Pancreas (tissue), 10 donors: ENCODE measurements at regions not wholly inside any gene's neighbourhood (a gene's known extent, or its start where the extent isn't known, plus 50 kb on each side); places are given as distances from the start of the nearest gene placed in this dataset.
"Not testable (repeated sequence)": the region's sequence is repeated elsewhere in the genome, so short reads cannot be mapped to it uniquely, and the experiment has no call there.

ENCODE experiments used
- ATAC-seq, 4 donors: fragments of 200-7000 bp; cut with Tn5 transposase; one replicate each; pipeline versions ENCODE4 v1.8.0 to v1.9.1; 2020; ENCODE audit warnings: mild to moderate bottlenecking in 4 of 4, moderate library complexity in 4 of 4
- DNase-seq, 6 donors: peaks; one replicate each; pipeline ENCODE4 v3.0.0-alpha.2; 2020
- FAIRE-seq: peaks from 2 replicates; lab custom pipeline; 2012; peaks lifted over from hg19 to GRCh38; lab: Jason Lieb, UNC
- H3K27ac ChIP-seq, 4 donors: fragments of 200-600 bp; sonication (generic); 1 replicate in 3 of 4; 2 replicates in 1 of 4; pipeline versions ENCODE4 v1.5.0 to v1.8.0; 2020
- H3K27me3 ChIP-seq, 4 donors: fragments of 200-600 bp; one replicate each; pipeline ENCODE4 v1.8.0; 2021
- H3K36me3 ChIP-seq, 3 donors: fragments of 200-600 bp; sonication (generic) in 1 of 3; one replicate each; pipeline versions ENCODE4 v1.5.0 to v1.8.0; 2020 to 2021
- H3K4me1 ChIP-seq, 3 donors: fragments of 200-600 bp; one replicate each; pipeline ENCODE4 v1.8.0; 2021
- H3K4me3 ChIP-seq, 4 donors: fragments of 200-600 bp; sonication (generic) in 2 of 4; one replicate each; pipeline versions ENCODE4 v1.5.0 to v1.8.0; 2020 to 2021
- H3K9me3 ChIP-seq, 4 donors: fragments of 200-600 bp; one replicate each; pipeline ENCODE4 v1.8.0; 2021
- WGBS, 2 donors: extraction: QIAGEN DNeasy Blood & Tissue Kit; methylation state at CpG; one replicate each; pipeline ENCODE4 v1.1.7; 2013; 5-methylcytosine and 5-hydroxymethylcytosine counted together
- intact Hi-C, 3 donors: fragments of 100-400 bp; cut with DNase I; formaldehyde crosslinking; loops; one replicate each; pipeline versions ENCODE4 v1.11.1 to v1.14.2; 2022
- donor health status: healthy with polysubstance abuse.
- donor health status: DM: no; HTN: no; CAD: no; lungs with moderate emphysema.
- donor health status: DM: no; HTN: no; CAD: no.
- donor health status: control.
- donor health status: control.
- donor health status: Bipolar disorder and iron deficiency.
- donor health status: DM: yes; HTN: yes; CAD: no.
- donor health status: DM: no; HTN: no; CAD: no.
- donor health status: DM: no; HTN: no; CAD: no.
- donor health status: DM: yes; HTN: yes; CAD: no.

GRCh38 chrY:3088149-3088548, 153.0 kb downstream of the ZFY start:
- intact Hi-C loops, ATAC-seq, DNase-seq, H3K4me1 ChIP-seq, H3K9me3 ChIP-seq, H3K4me3 ChIP-seq, H3K27ac ChIP-seq, FAIRE-seq, H3K27me3 ChIP-seq, H3K36me3 ChIP-seq: not testable (repeated sequence)
- WGBS, 2 donors: 87% methylated on average over 2 of the region's 2 CpGs; no CpG with 5 or more reads in 1 of the 2 donors

GRCh38 chrY:3108674-3109073, 173.5 kb downstream of the ZFY start:
- 96% methylated on average over 4 of the region's 4 CpGs; no CpG with 5 or more reads in 1 of the 2 donors for WGBS, 2 donors
- FAIRE-seq, H3K27me3 ChIP-seq, H3K4me1 ChIP-seq, H3K36me3 ChIP-seq, H3K27ac ChIP-seq, ATAC-seq, H3K4me3 ChIP-seq, H3K9me3 ChIP-seq, intact Hi-C loops, DNase-seq: not testable (repeated sequence)

DNA sequence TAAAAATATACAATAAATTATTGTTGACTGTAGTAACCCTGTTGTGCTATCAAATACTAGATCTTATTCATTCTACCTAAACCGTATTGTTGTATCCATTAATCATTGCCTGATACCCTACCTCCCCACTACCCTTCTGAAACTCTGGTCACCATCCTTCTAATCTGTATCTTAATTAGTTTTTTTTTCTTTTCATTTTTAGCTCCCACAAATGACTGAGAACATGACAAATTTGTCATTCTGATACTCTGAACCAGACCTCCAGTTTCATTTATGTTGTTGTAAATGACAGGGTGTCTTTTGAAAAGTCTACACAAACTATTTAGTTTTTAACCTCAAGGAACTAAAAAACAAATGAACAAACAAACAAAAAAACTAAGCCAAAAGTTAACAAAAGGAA, 185.1 kb downstream of the ZFY start:
- H3K9me3 ChIP-seq, H3K27ac ChIP-seq, H3K27me3 ChIP-seq, DNase-seq, H3K36me3 ChIP-seq, ATAC-seq, H3K4me1 ChIP-seq, H3K4me3 ChIP-seq, intact Hi-C loops, FAIRE-seq: not testable (repeated sequence)
- WGBS, 2 donors: 75% methylated on average over 1 of the region's 1 CpG; no CpG with 5 or more reads in 1 of the 2 donors

- H3K27ac ChIP-seq, DNase-seq, H3K9me3 ChIP-seq, ATAC-seq, H3K4me1 ChIP-seq, intact Hi-C loops, H3K4me3 ChIP-seq, H3K27me3 ChIP-seq, FAIRE-seq, H3K36me3 ChIP-seq: not testable (repeated sequence)
Observed at GRCh38 chrY:3120716-3121115, 185.5 kb downstream of the ZFY start.

GRCh38 chrY:3123482-3123881, 188.3 kb downstream of the ZFY start:
- DNase-seq, H3K9me3 ChIP-seq, FAIRE-seq, H3K27me3 ChIP-seq, H3K4me1 ChIP-seq, intact Hi-C loops, H3K4me3 ChIP-seq, ATAC-seq, H3K36me3 ChIP-seq, H3K27ac ChIP-seq: not testable (repeated sequence)
- 87% methylated on average over 3 of the region's 3 CpGs; no CpG with 5 or more reads in 1 of the 2 donors for WGBS, 2 donors

- FAIRE-seq: peak; percentile 23
- H3K27me3 ChIP-seq, H3K4me3 ChIP-seq, H3K27ac ChIP-seq, H3K9me3 ChIP-seq, H3K4me1 ChIP-seq, intact Hi-C loops, ATAC-seq, H3K36me3 ChIP-seq: not testable (repeated sequence)
- peak in 3 of 6 donors; percentile 1 to 67 (median 12) for DNase-seq
- WGBS, 2 donors: 27 to 37% methylated on average over 2 of the region's 2 CpGs
Observed at GRCh38 chrY:3171074-3171473, 235.9 kb downstream of the ZFY start.

- H3K4me1 ChIP-seq, intact Hi-C loops, ATAC-seq, H3K27me3 ChIP-seq, H3K27ac ChIP-seq, H3K4me3 ChIP-seq, H3K36me3 ChIP-seq, FAIRE-seq, H3K9me3 ChIP-seq, DNase-seq: not testable (repeated sequence)
- 96% methylated on average over 5 of the region's 5 CpGs; no CpG with 5 or more reads in 1 of the 2 donors for WGBS, 2 donors
Observed at GRCh38 chrY:3195035-3195434, 259.9 kb downstream of the ZFY start.

DNA sequence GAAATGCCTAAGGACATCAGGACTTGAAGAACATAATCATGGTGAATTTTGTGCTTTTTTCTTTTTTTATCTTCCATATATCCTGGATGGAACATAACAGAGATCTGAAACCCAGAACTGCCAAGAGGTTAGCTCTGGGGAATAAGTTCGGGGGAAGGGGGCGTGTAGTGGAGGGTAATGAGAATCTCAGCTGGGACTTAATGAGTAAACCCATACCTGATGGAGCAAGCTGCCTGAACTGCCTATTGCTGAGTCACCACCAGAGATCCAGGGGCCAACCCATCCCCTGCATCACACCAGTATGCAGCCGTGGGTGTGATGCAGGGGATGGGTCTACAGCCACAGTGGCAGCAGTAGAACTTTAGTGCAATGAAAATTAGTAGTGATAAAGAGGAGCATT, 267.1 kb downstream of the ZFY start:
- FAIRE-seq, ATAC-seq, H3K9me3 ChIP-seq, DNase-seq, H3K27ac ChIP-seq, H3K36me3 ChIP-seq, H3K4me3 ChIP-seq, intact Hi-C loops, H3K27me3 ChIP-seq, H3K4me1 ChIP-seq: not testable (repeated sequence)
- WGBS, 2 donors: 86% methylated on average over 2 of the region's 3 CpGs; no CpG with 5 or more reads in 1 of the 2 donors

GRCh38 chrY:3206733-3207132, 271.6 kb downstream of the ZFY start:
- H3K4me1 ChIP-seq, DNase-seq, intact Hi-C loops, H3K36me3 ChIP-seq, H3K27me3 ChIP-seq, H3K4me3 ChIP-seq, H3K27ac ChIP-seq, FAIRE-seq, ATAC-seq, H3K9me3 ChIP-seq: not testable (repeated sequence)

DNA sequence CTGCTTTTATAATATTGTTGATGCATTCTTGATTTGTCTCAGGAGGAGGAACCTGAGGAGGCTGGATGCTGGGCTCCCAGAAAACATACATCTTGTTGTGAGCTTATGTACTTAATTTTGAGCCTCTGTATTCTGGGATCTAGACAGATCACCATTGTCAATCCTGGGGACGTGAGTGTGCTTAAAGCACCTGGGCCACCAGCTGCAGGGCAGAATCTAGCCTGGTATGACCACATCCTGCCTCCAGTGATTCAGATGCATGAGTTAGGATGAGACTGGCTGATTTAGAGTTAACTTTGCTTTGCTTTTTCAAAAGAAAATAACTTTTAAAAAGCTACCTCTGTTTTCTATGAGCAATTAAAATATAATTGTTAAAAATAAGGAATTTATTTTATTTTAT, 278.0 kb downstream of the ZFY start:
- H3K27me3 ChIP-seq, H3K9me3 ChIP-seq, H3K4me3 ChIP-seq, H3K27ac ChIP-seq, ATAC-seq, DNase-seq, intact Hi-C loops, H3K36me3 ChIP-seq, FAIRE-seq, H3K4me1 ChIP-seq: not testable (repeated sequence)
- 9% methylated on average over 1 of the region's 1 CpG; no CpG with 5 or more reads in 1 of the 2 donors for WGBS, 2 donors

GRCh38 chrY:3218134-3218533, 283.0 kb downstream of the ZFY start:
- ATAC-seq, FAIRE-seq, H3K9me3 ChIP-seq, H3K27ac ChIP-seq, H3K27me3 ChIP-seq, DNase-seq, H3K4me3 ChIP-seq, intact Hi-C loops, H3K4me1 ChIP-seq, H3K36me3 ChIP-seq: not testable (repeated sequence)
- 33% methylated on average over 3 of the region's 4 CpGs; no CpG with 5 or more reads in 1 of the 2 donors for WGBS, 2 donors

- ATAC-seq, FAIRE-seq, H3K27ac ChIP-seq, H3K4me1 ChIP-seq, DNase-seq, H3K9me3 ChIP-seq, H3K4me3 ChIP-seq, H3K36me3 ChIP-seq, intact Hi-C loops, H3K27me3 ChIP-seq: not testable (repeated sequence)
- WGBS, 2 donors: 60 to 86% methylated on average over 1 to 6 of the region's 6 CpGs
Observed at GRCh38 chrY:3218559-3218958, 283.4 kb downstream of the ZFY start.

GRCh38 chrY:3262911-3263310, 316.0 kb upstream of the TGIF2LY start:
- H3K4me1 ChIP-seq, ATAC-seq, DNase-seq, H3K27ac ChIP-seq, H3K27me3 ChIP-seq, H3K9me3 ChIP-seq, H3K4me3 ChIP-seq, H3K36me3 ChIP-seq, intact Hi-C loops, FAIRE-seq: not testable (repeated sequence)
- 62% methylated on average over 2 of the region's 2 CpGs; no CpG with 5 or more reads in 1 of the 2 donors for WGBS, 2 donors
